Keratinocyte (primary cell): ENCODE measurements at regions not wholly inside any gene's neighbourhood (a gene's known extent, or its start where the extent isn't known, plus 50 kb on each side); places are given as distances from the start of the nearest gene placed in this dataset.

Source experiments
- CTCF ChIP-seq, 3 experiments: IDR thresholded peaks in 1 of 3; conservative IDR thresholded peaks in 1 of 3; optimal IDR thresholded peaks in 1 of 3; 2 replicates in 2 of 3; 3 replicates in 1 of 3; pipeline versions ENCODE3 to v1.5.1; 2011; ENCODE audit warnings: low read length in 3 of 3, mild to moderate bottlenecking in 3 of 3, moderate library complexity in 2 of 3, control low read depth in 1 of 3, inconsistent platforms in 1 of 3; ENCODE audit not compliant: insufficient read depth in 2 of 3; ENCODE audit errors: extremely low read depth in 1 of 3
- EZH2 ChIP-seq: IDR thresholded peaks from one replicate; pipeline ENCODE4 v1.6.1; 2012; ENCODE audit warnings: inconsistent platforms, mild to moderate bottlenecking, low read length, moderate library complexity

GRCh38 chr2:147482111-147482895, 362.5 kb upstream of the ACVR2A start:
- TF ChIP-seq EZH2, result no peak
- no peak for TF ChIP-seq CTCF (optimal IDR thresholded peaks at IDR 0.05 in 1 of 3, IDR thresholded peaks at IDR 0.05 in 1 of 3, conservative IDR thresholded peaks at IDR 0.05 in 1 of 3; ENCODE audit: extremely low read depth in 1 of 3, insufficient read depth in 2 of 3, low read length in 3 of 3)
